Esophagus muscularis mucosa (tissue), 4 donors: ENCODE measurements at regions not wholly inside any gene's neighbourhood (a gene's known extent, or its start where the extent isn't known, plus 50 kb on each side); places are given as distances from the start of the nearest gene placed in this dataset.
"Not testable (repeated sequence)": the region's sequence is repeated elsewhere in the genome, so short reads cannot be mapped to it uniquely, and the experiment has no call there.

Experiments used
- DNase-seq: peaks from one replicate; pipeline ENCODE4 v3.0.0-alpha.2; 2017; ENCODE audit errors: extremely low spot score
- H3K27ac ChIP-seq, 4 donors: fragments of 200-600 bp; sonication (generic); replicated peaks in 1 of 4; 1 replicate in 3 of 4; 2 replicates in 1 of 4; pipeline ENCODE4 v1.5.1; 2016 to 2019; ENCODE audit warnings: mild to moderate bottlenecking in 1 of 4
- H3K27me3 ChIP-seq, 4 donors: fragments of 200-600 bp; sonication (generic); one replicate each; pipeline versions ENCODE4 v1.5.1 to v1.6.0; 2016 to 2019
- H3K36me3 ChIP-seq, 4 donors: fragments of 200-600 bp; sonication (generic); one replicate each; pipeline ENCODE4 v1.5.1; 2016 to 2019
- H3K4me1 ChIP-seq, 4 donors: fragments of 200-600 bp; sonication (generic); one replicate each; pipeline ENCODE4 v1.5.1; 2016 to 2019
- H3K4me3 ChIP-seq, 4 donors: fragments of 200-600 bp; sonication (generic); 1 replicate in 2 of 4; 2 replicates in 2 of 4; pipeline ENCODE4 v1.5.1; 2016 to 2019; ENCODE audit warnings: mild to moderate bottlenecking in 4 of 4, moderate library complexity in 1 of 4
- H3K9me3 ChIP-seq, 4 donors: fragments of 200-600 bp; sonication (generic); 1 replicate in 3 of 4; 2 replicates in 1 of 4; pipeline ENCODE4 v1.5.1; 2016 to 2019
- CTCF ChIP-seq, 3 experiments: fragments of 200-600 bp in 2 of 3; fragments of 450-650 bp in 1 of 3; sonication (generic) in 2 of 3; IDR thresholded peaks; one replicate each; pipeline ENCODE4 v1.5.1; 2017 to 2019; ENCODE audit warnings: antibody characterized with exemption in 3 of 3, mild to moderate bottlenecking in 2 of 3, moderate library complexity in 1 of 3
- EP300 ChIP-seq: sonication (generic); formaldehyde crosslinking; IDR thresholded peaks from one replicate; pipeline ENCODE4 v1.6.1; 2017; ENCODE audit warnings: antibody characterized with exemption
- POLR2A ChIP-seq: fragments of 450-650 bp; IDR thresholded peaks from one replicate; pipeline ENCODE4 v1.6.1; 2017; ENCODE audit warnings: antibody characterized with exemption, moderate library complexity, mild to moderate bottlenecking, low read depth
- POLR2AphosphoS5 ChIP-seq, 2 donors: sonication (generic); formaldehyde crosslinking; IDR thresholded peaks; one replicate each; pipeline ENCODE4 v1.6.1; 2017; ENCODE audit warnings: antibody characterized with exemption in 2 of 2
- WGBS: methylation state at CpG from one replicate; pipeline ENCODE4 v1.1.5; 2018; 5-methylcytosine and 5-hydroxymethylcytosine counted together
- intact Hi-C: fragments of 100-400 bp; cut with DNase I; formaldehyde crosslinking; loops from one replicate; pipeline ENCODE4 v1.15.1; 2023

GRCh38 chr1:2851918-2852317, 50.4 kb upstream of the TTC34 start:
- H3K9me3 ChIP-seq, H3K4me1 ChIP-seq, DNase-seq, H3K36me3 ChIP-seq, intact Hi-C loops, H3K4me3 ChIP-seq, H3K27ac ChIP-seq: not testable (repeated sequence)
- peaks cover 0 to 86% (median 11%) of the 10 kb centered on the region in 4 donors for H3K27me3 ChIP-seq
- WGBS, result 87% methylated on average over 12 of the region's 12 CpGs

GRCh38 chr1:2853711-2854110, 52.2 kb upstream of the TTC34 start:
- WGBS, result 78% methylated on average over 9 of the region's 9 CpGs
- Histone ChIP-seq H3K27me3 (peaks cover 0 to 86% (median 8%) of the 10 kb centered on the region in 4 donors), H3K27ac (no peak overlapping the region), H3K4me1 (no peaks in the 10 kb centered on the region), H3K4me3 (no peak overlapping the region), H3K9me3 (no peaks in the 10 kb centered on the region), H3K36me3 (no peaks in the 10 kb centered on the region)
- no peak for DNase-seq
- TF ChIP-seq POLR2A, result no peak
- intact Hi-C loops, result no loop called here

- 93% methylated on average over 8 of the region's 13 CpGs for WGBS
Observed at GRCh38 chr1:2854151-2854550, 52.7 kb upstream of the TTC34 start.

DNA sequence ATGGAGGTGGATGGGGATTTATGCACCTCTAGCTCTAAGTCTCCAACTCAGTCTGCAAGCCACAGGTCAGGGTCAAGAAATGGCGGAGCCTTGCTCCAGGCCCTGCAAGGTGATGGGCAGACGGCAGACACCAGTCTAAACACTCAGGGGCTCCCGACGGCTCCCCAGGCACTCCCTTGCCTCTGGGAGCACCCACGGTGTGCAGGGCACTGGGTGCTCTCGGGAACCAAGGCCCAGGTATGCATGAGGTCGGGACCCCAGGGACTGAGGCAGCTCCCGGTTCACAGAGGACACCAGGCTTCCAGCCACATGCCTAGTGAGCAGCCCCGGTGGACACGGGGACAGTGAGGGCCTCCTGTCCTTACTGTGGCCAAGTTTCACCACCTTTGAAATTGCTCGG, 53.1 kb upstream of the TTC34 start:
- Histone ChIP-seq H3K27ac (no peak overlapping the region), H3K4me3 (no peak overlapping the region), H3K4me1 (no peaks in the 10 kb centered on the region), H3K36me3 (no peaks in the 10 kb centered on the region), H3K9me3 (no peaks in the 10 kb centered on the region), H3K27me3 (peaks cover 0 to 79% (median 7%) of the 10 kb centered on the region in 4 donors)
- no peak for TF ChIP-seq CTCF (IDR thresholded peaks at IDR 0.05)
- no peak for TF ChIP-seq POLR2A
- no peak for TF ChIP-seq EP300
- no peak for TF ChIP-seq POLR2AphosphoS5 (IDR thresholded peaks at IDR 0.05)
- intact Hi-C loops, result no loop called here
- no peak for DNase-seq
- WGBS, result 83% methylated on average over 1 of the region's 11 CpGs

More at GRCh38 chr1:2854151-2854550, 52.7 kb upstream of the TTC34 start:
- peaks cover 0 to 83% (median 7%) of the 10 kb centered on the region in 4 donors for H3K27me3 ChIP-seq
- TF ChIP-seq POLR2AphosphoS5 (IDR thresholded peaks at IDR 0.05) (no peak), EP300 (no peak), CTCF (IDR thresholded peaks at IDR 0.05) (no peak), POLR2A (no peak)
- intact Hi-C loops, result no loop called here
- H3K27ac ChIP-seq, result no peak overlapping the region
- H3K9me3 ChIP-seq, result no peaks in the 10 kb centered on the region
- H3K36me3 ChIP-seq, result no peaks in the 10 kb centered on the region
- no peak overlapping the region for H3K4me3 ChIP-seq
- DNase-seq, result no peak
- H3K4me1 ChIP-seq, result no peaks in the 10 kb centered on the region

DNA sequence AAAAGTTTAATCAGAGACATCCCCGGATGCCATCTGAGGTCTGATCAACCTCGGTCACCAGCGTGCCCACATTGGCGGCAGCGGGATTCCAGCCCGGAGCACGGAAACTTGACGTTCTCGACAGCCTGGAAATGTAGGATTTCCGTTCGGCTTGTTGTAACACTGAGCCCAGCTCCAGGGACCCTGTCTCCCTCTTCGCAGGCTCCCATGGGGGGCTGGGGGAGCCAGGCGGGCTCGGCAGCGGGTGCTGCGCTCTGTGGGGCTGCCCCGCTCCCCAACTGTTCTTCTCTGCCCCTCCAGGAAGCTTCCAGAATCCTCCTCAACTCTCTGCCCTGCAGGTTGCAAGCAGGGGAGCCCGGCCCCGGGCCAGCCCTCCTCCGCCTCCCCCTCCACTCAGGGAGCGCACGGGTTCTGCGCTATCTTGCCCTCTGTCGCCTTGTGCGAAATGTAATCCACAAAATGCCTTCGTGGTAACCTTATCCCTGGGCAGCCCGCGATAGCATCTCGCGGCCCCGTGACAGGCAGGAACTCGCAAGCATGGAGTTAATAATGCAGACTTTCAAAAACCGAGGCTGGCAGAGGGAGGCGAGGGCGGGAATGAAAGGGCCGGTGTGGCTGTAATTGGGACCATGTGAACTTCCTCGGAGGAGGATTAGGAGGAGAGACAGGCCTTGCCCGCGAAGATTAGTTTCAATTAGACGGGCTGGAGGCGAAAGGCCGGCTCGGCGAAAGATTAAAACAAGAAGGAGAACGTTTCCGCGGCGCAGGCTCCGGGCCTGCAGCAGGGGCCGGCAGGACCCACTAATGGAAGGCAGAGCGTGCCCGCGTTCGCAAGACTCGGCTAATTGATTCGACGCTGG, 53.9 kb upstream of the TTC34 start:
- intact Hi-C loops, result no loop called here
- TF ChIP-seq POLR2A (no peak), CTCF (IDR thresholded peaks at IDR 0.05) (no peak), POLR2AphosphoS5 (IDR thresholded peaks at IDR 0.05) (no peak), EP300 (no peak)
- Histone ChIP-seq H3K36me3 (no peaks in the 10 kb centered on the region), H3K9me3 (no peaks in the 10 kb centered on the region), H3K4me1 (no peaks in the 10 kb centered on the region), H3K4me3 (no peak overlapping the region), H3K27ac (no peak overlapping the region), H3K27me3 (peaks cover 0 to 83% (median 7%) of the 10 kb centered on the region in 4 donors)
- WGBS, result 77% methylated on average over 57 of the region's 57 CpGs
- DNase-seq, result no peak

DNA sequence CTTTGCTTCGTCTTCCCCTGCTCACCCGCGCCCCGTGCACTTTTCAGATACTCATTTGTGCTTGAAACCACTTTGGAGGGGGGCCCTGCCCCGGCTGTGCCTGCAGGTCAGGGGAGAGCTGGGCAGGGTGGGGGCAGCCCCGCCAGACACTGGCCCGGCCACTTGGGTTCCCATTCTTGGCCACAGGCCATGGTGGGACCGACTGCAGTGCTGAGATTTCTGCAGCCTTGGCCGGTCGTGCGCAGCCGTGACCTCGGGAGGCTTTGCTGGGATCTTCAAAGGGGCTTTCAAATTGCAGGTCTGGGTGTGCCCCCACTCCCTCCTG, 54.5 kb upstream of the TTC34 start:
- no peaks in the 10 kb centered on the region for H3K36me3 ChIP-seq
- no peaks in the 10 kb centered on the region for H3K4me1 ChIP-seq
- DNase-seq, result no peak
- intact Hi-C loops, result no loop called here
- 76% methylated on average over 13 of the region's 13 CpGs for WGBS
- H3K27me3 ChIP-seq, result peaks cover 0 to 83% (median 7%) of the 10 kb centered on the region in 4 donors
- H3K27ac ChIP-seq, result no peak overlapping the region
- TF ChIP-seq POLR2A (no peak), CTCF (IDR thresholded peaks at IDR 0.05) (no peak), POLR2AphosphoS5 (IDR thresholded peaks at IDR 0.05) (no peak), EP300 (no peak)
- no peak overlapping the region for H3K4me3 ChIP-seq
- H3K9me3 ChIP-seq, result no peaks in the 10 kb centered on the region
